Retinal pigment epithelial cell (primary cell): ENCODE measurements at regions not wholly inside any gene's neighbourhood (a gene's known extent, or its start where the extent isn't known, plus 50 kb on each side); places are given as distances from the start of the nearest gene placed in this dataset.

Experiments used
- DNase-seq: peaks from one replicate; pipeline ENCODE4 v3.0.0-alpha.2; 2010; ENCODE audit warnings: low read depth
- H3K4me3 ChIP-seq: 2 replicates; pipeline ENCODE4 v1.5.1; 2011; ENCODE audit warnings: mild to moderate bottlenecking, low read length, control low read depth, moderate library complexity
- TF ChIP-seq, protein P1 (sequence below): conservative IDR thresholded peaks from 2 replicates; pipeline ENCODE4 v1.5.1; 2011; ENCODE audit warnings: low read depth, low read length, control low read depth, inconsistent platforms

DNA sequence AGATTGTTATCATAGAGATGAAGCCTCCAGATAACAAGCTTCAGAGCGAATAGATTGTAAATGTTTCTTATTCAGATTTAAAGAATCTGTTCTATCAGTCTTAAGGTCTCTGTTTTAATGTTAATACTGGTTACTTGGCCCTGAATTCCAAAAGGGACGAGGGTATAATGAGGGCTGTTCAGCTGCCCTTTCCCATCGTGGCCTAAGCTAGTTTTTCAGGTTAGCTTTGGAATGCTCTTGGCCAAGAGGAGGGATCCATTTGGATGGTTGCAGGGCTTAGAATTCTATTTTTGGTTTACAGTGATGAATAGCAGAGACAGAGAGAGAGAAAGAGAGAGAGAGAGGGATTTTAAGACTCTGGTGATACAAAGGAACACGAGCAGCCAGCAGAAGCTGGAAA lies 62.8 kb upstream of the UFL1 start:
- TF ChIP-seq, protein P1, sequence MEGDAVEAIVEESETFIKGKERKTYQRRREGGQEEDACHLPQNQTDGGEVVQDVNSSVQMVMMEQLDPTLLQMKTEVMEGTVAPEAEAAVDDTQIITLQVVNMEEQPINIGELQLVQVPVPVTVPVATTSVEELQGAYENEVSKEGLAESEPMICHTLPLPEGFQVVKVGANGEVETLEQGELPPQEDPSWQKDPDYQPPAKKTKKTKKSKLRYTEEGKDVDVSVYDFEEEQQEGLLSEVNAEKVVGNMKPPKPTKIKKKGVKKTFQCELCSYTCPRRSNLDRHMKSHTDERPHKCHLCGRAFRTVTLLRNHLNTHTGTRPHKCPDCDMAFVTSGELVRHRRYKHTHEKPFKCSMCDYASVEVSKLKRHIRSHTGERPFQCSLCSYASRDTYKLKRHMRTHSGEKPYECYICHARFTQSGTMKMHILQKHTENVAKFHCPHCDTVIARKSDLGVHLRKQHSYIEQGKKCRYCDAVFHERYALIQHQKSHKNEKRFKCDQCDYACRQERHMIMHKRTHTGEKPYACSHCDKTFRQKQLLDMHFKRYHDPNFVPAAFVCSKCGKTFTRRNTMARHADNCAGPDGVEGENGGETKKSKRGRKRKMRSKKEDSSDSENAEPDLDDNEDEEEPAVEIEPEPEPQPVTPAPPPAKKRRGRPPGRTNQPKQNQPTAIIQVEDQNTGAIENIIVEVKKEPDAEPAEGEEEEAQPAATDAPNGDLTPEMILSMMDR = no peak
- no peak overlapping the region for H3K4me3 ChIP-seq
- DNase-seq = no peak

DNA sequence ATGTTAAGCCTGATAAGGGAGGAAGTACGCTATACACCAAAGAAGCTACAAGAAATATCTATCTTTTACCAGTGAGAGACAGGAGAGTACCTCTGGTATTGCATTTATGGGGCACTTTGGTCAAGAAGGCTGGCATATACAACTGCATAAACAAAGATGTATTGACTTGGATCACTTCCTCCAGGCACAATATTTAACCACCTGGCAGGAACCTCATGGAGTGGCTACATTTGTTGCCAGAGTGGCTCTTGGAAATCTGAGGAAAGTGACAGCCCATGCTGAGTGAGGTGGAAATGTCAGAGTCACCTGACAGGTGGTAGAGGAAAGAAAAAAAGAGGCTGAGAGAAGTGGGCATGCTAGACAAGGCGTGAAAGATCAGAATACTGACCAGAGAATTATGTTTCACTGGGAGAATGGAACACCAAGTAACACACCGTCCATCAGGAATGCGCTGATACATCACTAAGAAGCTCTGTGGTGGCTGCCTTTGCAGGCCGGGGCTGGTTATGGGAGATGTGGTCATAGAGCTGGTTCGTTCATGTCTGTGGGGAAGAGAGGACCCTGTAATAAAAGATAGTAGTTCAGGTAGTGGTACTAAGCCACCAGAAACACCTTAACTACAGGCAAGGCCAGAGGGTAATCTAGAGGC lies 61.4 kb upstream of the UFL1 start:
- no peak overlapping the region for H3K4me3 ChIP-seq
- TF ChIP-seq, protein P1 = no peak
- no peak for DNase-seq

DNA sequence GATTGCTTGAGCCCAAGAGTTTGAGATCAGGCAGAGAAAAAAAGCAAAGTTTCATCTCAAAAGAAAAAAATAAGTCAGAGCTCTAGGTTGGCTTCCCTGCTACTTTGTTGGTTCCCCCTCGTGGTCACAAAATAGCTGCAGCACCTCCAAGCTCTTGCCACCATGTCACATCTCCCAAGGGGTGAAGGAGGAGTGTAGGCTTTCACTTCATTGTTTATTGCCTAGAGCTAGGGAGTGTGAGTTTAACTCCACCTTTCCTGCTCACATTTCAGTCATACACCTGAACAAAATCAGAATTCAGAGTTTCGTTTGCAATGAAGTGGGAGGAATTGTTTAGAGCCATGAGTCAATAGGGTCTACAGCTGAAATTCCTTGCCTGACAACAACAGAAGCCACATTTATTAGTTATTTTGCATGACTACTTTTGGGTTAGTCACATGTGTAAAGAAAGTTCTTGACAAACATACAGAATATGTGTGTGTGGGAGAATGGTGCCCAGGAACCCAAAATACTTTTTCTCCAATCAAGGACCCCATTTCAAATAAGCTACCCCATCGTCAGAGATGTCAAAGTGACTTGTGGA lies 56.2 kb upstream of the UFL1 start:
- no peak overlapping the region for H3K4me3 ChIP-seq
- DNase-seq = no peak
- TF ChIP-seq, protein P1 = no peak

DNA sequence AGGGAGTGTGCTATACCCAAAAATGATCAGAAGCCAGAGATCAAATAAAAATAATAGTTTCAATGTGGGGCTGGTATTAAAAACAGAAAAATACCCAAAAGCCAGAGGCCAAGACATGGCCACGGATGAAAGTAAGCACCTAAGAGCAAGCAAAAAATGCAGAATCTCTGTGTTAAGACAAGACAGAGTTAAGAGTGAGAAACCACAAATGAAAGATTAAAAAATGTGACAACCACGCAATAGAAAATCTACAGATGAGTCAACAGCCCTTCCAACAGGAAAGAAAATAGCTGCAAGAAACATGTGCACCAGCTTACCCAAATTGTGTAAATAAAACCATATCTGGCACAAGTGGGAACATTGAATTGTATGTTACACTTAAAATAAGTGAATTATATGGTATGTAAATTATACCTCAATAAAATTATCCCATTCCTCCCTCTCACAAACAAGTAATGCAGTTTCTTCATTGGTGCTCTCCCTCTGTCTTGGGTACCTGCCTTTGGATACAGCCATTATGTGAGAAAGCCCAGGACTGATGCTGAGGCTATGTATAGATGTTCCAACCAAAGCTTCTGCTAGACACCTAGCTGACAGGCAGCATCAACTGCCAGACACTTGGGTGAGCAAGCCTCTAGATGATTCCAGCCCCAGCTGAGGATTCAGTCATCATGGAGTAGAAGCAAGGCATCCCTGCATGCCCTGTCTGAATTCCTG lies 55.3 kb upstream of the UFL1 start:
- H3K4me3 ChIP-seq = no peak overlapping the region
- TF ChIP-seq, protein P1 = no peak

DNA sequence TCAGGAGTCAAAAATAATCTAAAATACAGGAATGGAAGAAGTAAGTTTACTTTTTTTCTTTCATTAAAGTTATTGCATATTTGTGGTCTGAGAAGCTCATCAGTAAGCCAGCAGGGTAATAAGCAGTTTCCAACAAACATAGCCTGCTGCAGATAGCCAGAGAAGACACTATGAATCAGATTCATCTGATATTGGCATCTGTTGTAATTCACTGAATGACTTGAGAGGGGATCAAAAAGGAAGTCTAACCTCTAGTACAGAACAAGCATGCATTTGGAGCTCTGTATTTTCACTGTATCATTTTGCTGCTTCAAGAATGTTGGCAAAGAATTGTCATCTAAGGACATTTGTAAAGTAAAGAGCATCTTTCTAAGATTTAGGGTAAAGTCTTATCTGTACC lies 53.8 kb upstream of the UFL1 start:
- DNase-seq = no peak
- H3K4me3 ChIP-seq = no peak overlapping the region
- TF ChIP-seq, protein P1 = no peak

More for the DNA sequence above, 55.3 kb upstream of the UFL1 start:
- DNase-seq = no peak

DNA sequence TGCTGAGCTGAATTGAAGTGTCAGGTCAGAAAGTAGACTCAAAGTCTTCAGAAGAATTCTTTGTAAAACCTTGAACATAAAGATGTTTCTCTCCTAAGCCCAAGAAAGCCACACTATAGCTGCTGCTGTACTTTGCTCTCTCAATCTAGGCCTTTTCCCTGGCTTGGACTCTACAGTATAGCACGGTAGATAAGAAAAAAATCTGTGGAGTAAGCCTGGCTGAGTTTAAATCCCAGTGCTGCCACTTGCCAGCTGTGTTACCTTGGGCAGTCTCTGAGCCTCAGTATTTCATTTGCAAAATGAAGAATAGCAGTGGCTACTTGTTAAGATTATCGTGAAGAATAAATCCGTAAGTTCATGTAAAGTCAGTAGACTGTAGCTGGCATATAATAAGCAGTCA lies 53.3 kb upstream of the UFL1 start:
- TF ChIP-seq, protein P1 = no peak
- no peak for DNase-seq
- H3K4me3 ChIP-seq = no peak overlapping the region
